ENCODE measurements at regions not wholly inside any gene's neighbourhood (a gene's known extent, or its start where the extent isn't known, plus 50 kb on each side); places are given as distances from the start of the nearest gene placed in this dataset.
"Not testable (repeated sequence)": the region's sequence is repeated elsewhere in the genome, so short reads cannot be mapped to it uniquely, and the experiment has no call there.

DNA sequence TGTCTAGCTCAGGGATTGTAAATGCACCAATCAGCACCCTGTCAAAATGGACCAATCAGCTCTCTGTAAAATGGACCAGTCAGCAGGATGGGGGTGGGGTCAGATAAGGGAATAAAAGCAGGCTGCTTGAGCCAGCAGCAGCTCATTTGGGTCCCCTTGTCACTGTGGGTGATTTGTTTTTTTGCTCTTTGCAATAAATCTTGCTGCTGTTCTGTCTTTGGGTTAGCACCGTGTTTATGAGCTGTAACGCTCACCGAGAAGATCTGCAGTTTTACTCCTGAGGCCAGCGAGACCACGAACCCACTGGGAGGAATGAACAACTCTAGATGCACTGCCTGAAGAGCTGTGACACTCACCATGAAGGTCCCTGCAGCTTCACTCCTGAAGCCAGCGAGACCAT, 134.1 kb upstream of the LMNTD1 start:
- ChIA-PET CTCF (no interaction called here), POLR2A (no interaction called here)
- H3K36me3 ChIP-seq (ENCODE audit: insufficient read depth, low read length) = no peaks in the 10 kb centered on the region
- Mint-ChIP-seq H3K4me3 (no peak overlapping the region), H3K36me3 (no peaks in the 10 kb centered on the region), H3K9me3 (peaks cover 0 to 6% (median 2%) of the 10 kb centered on the region in 5 donors), H3K27ac (no peak overlapping the region), H3K27me3 (peaks cover 0 to 2% of the 10 kb centered on the region in 2 donors), H3K4me1 (no peaks in the 10 kb centered on the region)
- no peaks in the 10 kb centered on the region for H3K4me1 ChIP-seq (ENCODE audit: insufficient read depth, low read length)
- no peak for DNase-seq
- no peak overlapping the region for H3K27ac ChIP-seq (ENCODE audit: low read depth, low read length)
- no peak overlapping the region for H3K4me3 ChIP-seq (ENCODE audit: low read length)
- no peaks in the 10 kb centered on the region for H3K9me3 ChIP-seq (ENCODE audit: low read length)
- no peaks in the 10 kb centered on the region for H3K27me3 ChIP-seq (ENCODE audit: insufficient read depth, low read length, poor library complexity, severe bottlenecking)

DNA sequence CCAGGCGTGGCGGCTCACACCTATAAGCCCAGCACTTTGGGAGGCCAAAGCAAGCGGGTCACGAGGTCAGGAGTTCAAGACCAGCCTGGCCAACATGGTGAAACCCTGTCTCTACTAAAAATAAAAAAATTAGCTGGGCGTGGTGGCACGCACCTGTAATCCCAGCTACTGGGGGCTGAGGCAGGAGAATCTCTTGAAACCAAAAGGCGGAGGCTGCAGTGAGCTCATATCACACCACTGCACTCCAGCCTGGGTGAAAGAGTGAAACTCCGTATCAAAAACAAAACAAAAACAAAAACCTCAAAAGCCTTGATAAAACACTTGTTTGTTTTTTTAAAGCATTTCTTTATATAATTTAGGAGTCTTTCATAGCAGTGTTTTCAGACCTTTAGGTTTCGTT, 135.8 kb upstream of the LMNTD1 start:
- H3K9me3 Mint-ChIP-seq; H3K27ac Mint-ChIP-seq; H3K4me1 ChIP-seq (ENCODE audit: insufficient read depth, low read length); H3K4me3 Mint-ChIP-seq; H3K9me3 ChIP-seq (ENCODE audit: low read length); POLR2A ChIA-PET; H3K27me3 ChIP-seq (ENCODE audit: insufficient read depth, low read length, poor library complexity, severe bottlenecking); DNase-seq; CTCF ChIA-PET; H3K36me3 ChIP-seq (ENCODE audit: insufficient read depth, low read length); H3K27ac ChIP-seq (ENCODE audit: low read depth, low read length); H3K27me3 Mint-ChIP-seq; H3K4me1 Mint-ChIP-seq; H3K4me3 ChIP-seq (ENCODE audit: low read length); H3K36me3 Mint-ChIP-seq: not testable (repeated sequence)

DNA sequence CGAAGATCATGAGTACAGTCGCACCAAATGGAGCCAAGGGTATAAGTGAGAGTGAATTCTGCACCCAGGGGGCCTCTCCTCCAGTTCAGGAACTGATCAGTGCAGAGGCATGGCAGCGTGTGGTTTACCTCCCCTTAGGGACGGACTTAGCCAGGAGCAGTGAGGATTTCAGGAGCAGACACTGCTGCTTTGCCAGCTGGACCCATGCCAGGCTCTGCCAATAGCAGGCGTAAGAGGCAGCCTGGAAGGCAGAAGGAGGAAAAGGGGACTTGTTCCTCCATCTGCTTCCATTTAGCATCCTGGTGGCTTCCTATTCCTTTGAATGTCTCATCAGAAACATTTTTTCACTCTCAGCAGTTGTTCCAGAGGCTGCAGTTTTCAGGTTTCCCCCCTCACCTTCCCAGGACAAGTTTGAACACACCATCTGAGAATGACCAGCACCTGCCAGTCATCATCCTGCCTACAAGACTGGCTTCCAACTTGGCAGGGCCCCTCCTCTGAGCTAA, 137.0 kb upstream of the LMNTD1 start:
- peaks cover 0 to 2% of the 10 kb centered on the region in 2 donors for H3K27me3 Mint-ChIP-seq
- no peaks in the 10 kb centered on the region for H3K4me1 Mint-ChIP-seq
- CTCF ChIA-PET = no interaction called here
- H3K4me1 ChIP-seq (ENCODE audit: insufficient read depth, low read length) = no peaks in the 10 kb centered on the region
- no peaks in the 10 kb centered on the region for H3K9me3 ChIP-seq (ENCODE audit: low read length)
- no peaks in the 10 kb centered on the region for H3K36me3 Mint-ChIP-seq
- no peaks in the 10 kb centered on the region for H3K36me3 ChIP-seq (ENCODE audit: insufficient read depth, low read length)
- POLR2A ChIA-PET = no interaction called here
- DNase-seq = no peak
- no peak overlapping the region for H3K27ac Mint-ChIP-seq
- no peak overlapping the region for H3K27ac ChIP-seq (ENCODE audit: low read depth, low read length)
- H3K4me3 ChIP-seq (ENCODE audit: low read length) = no peak overlapping the region
- no peaks in the 10 kb centered on the region for H3K27me3 ChIP-seq (ENCODE audit: insufficient read depth, low read length, poor library complexity, severe bottlenecking)
- H3K4me3 Mint-ChIP-seq = no peak overlapping the region
- peaks cover 0 to 8% (median 0%) of the 10 kb centered on the region in 5 donors for H3K9me3 Mint-ChIP-seq

DNA sequence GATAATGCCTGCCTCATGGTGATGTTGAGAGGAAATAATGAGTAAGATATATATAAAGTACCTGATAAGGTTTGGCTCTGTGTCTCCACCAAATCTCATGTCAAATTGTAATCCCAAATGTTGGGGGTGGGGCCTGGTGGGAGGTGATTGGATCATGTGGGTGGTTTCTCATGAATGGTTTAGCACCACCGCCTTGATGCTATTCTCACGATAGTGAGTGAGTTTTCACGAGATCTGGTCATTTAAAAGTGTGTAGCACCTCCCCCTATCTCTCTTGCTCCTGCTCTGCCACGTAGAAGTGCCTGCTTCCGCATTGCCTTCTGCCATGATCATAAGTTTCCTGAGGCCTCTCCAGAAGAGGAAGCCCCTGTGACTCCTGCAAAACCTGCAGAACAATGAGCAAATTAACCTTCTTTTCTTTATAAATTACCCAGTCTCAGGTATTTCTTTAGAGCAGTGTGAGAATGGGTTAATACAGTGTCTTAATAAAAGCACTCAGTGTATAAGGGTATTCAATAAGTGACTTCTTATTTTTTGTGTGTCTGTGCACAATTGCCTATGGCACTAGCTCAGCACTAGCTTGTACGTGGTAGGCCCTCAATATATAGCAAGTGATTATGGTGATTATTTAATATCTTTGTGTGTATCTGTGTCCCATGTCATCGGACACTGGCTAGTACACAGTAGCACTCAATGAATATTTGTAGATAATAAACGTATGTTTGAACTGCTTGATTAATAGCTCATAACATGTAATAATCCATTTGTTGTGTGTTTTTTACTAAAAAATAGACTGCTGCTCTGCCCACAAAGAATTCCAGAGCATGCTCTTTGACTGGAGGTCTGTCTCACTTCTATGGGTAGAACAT, 138.1 kb upstream of the LMNTD1 start:
- no peaks in the 10 kb centered on the region for H3K27me3 ChIP-seq (ENCODE audit: insufficient read depth, low read length, poor library complexity, severe bottlenecking)
- no peaks in the 10 kb centered on the region for H3K4me1 ChIP-seq (ENCODE audit: insufficient read depth, low read length)
- no peaks in the 10 kb centered on the region for H3K36me3 ChIP-seq (ENCODE audit: insufficient read depth, low read length)
- Mint-ChIP-seq H3K36me3 (no peaks in the 10 kb centered on the region), H3K27me3 (no peaks in the 10 kb centered on the region), H3K4me3 (no peak overlapping the region), H3K4me1 (no peaks in the 10 kb centered on the region), H3K9me3 (peaks cover 0 to 8% (median 0%) of the 10 kb centered on the region in 5 donors), H3K27ac (no peak overlapping the region)
- H3K27ac ChIP-seq (ENCODE audit: low read depth, low read length) = no peak overlapping the region
- ChIA-PET POLR2A (no interaction called here), CTCF (no interaction called here)
- H3K9me3 ChIP-seq (ENCODE audit: low read length) = no peaks in the 10 kb centered on the region
- DNase-seq = no peak
- no peak overlapping the region for H3K4me3 ChIP-seq (ENCODE audit: low read length)

DNA sequence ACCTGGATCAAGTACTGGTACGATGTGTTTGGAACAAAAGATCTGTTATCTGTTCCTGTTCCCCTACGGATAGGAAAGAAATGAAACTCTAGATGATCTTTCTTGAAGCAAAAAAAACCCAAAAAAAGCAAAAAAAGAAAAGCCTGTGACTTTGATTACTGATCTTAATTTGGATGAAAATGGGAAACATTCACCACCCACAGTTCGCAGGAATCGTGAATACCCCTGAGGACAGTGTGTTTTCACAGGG, 138.7 kb upstream of the LMNTD1 start:
- Histone ChIP-seq H3K4me1 (ENCODE audit: insufficient read depth, low read length) (no peaks in the 10 kb centered on the region), H3K27ac (ENCODE audit: low read depth, low read length) (no peak overlapping the region), H3K9me3 (ENCODE audit: low read length) (no peaks in the 10 kb centered on the region), H3K4me3 (ENCODE audit: low read length) (no peak overlapping the region), H3K27me3 (ENCODE audit: insufficient read depth, low read length, poor library complexity, severe bottlenecking) (no peaks in the 10 kb centered on the region), H3K36me3 (ENCODE audit: insufficient read depth, low read length) (no peaks in the 10 kb centered on the region)
- Mint-ChIP-seq H3K4me3 (no peak overlapping the region), H3K27ac (no peak overlapping the region), H3K27me3 (no peaks in the 10 kb centered on the region), H3K36me3 (no peaks in the 10 kb centered on the region), H3K9me3 (peaks cover 0 to 8% (median 0%) of the 10 kb centered on the region in 5 donors), H3K4me1 (no peaks in the 10 kb centered on the region)
- ChIA-PET CTCF (no interaction called here), POLR2A (no interaction called here)
- DNase-seq = no peak

DNA sequence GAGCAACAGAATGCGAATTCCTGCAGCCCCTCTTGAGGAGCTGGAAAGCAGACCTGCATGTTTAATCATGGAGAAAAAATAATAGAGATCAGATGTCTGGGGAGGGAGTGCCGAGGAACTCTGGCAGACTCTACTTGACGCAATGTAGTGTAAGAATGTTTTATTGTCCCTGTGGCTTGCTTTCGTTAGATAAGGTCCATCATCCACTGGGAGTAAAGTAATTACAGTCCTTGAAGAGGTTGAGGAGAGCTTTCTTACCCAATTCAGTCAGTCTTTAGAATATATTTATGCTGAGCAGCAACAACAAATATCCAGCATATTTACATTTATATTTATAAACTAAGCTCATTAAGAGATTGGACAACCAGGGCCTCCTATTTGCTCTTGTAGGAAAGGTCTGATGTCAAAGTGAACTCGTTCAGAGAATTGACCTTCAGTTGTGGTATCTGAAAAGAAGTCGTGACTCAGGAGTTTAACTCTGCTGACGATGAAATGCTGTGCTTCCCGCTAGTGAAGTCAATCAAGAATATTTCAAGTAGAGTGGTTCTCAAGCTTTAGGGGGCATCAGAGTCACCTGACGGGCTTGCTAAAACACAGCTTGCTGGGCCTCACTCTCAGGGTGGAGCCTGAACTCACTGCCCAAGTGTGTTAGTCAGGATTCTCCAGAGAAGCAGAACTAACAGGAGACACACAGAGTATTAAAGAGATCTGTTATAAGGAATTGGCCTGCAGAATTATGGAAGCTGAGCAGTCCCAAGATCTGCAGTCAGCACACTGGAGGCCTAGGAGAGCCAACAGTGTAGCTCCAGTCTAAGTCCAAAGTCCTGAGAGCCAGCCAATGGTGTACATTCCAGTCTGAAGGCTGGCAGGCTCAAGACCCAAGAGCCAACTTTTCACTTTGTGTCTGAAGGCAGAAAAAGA, 139.3 kb upstream of the LMNTD1 start:
- Mint-ChIP-seq H3K4me3 (no peak overlapping the region), H3K36me3 (no peaks in the 10 kb centered on the region), H3K27me3 (no peaks in the 10 kb centered on the region), H3K27ac (no peak overlapping the region), H3K9me3 (peaks cover 0 to 8% (median 0%) of the 10 kb centered on the region in 5 donors), H3K4me1 (no peaks in the 10 kb centered on the region)
- no peaks in the 10 kb centered on the region for H3K9me3 ChIP-seq (ENCODE audit: low read length)
- H3K4me3 ChIP-seq (ENCODE audit: low read length) = no peak overlapping the region
- H3K4me1 ChIP-seq (ENCODE audit: insufficient read depth, low read length) = no peaks in the 10 kb centered on the region
- no peak overlapping the region for H3K27ac ChIP-seq (ENCODE audit: low read depth, low read length)
- POLR2A ChIA-PET = no interaction called here
- CTCF ChIA-PET = no interaction called here
- H3K27me3 ChIP-seq (ENCODE audit: insufficient read depth, low read length, poor library complexity, severe bottlenecking) = no peaks in the 10 kb centered on the region
- no peaks in the 10 kb centered on the region for H3K36me3 ChIP-seq (ENCODE audit: insufficient read depth, low read length)
- DNase-seq = no peak

DNA sequence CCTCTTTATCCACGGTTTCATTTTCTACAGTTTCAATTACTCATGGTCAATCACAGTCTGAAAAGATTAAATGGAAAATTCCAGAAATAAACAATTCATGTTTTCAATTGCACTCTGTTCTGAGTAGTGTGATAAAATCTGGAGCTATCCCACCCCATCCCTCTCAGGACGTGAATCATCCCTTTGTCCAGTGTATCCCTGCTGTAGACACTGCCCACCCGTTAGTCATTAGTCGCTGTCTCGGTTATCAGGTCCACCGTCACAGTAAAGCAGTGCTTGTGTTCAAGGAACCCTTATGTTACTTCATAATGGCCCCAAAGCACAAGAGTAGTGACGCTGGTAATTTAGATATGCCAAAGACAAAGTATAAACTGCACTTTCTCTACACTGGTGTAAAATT, 141.0 kb upstream of the LMNTD1 start:
- Mint-ChIP-seq H3K27ac (no peak overlapping the region), H3K4me3 (no peak overlapping the region), H3K36me3 (no peaks in the 10 kb centered on the region), H3K27me3 (peaks cover 0 to 3% of the 10 kb centered on the region in 2 donors), H3K9me3 (peaks cover 0 to 3% (median 0%) of the 10 kb centered on the region in 5 donors), H3K4me1 (no peaks in the 10 kb centered on the region)
- Histone ChIP-seq H3K9me3 (ENCODE audit: low read length) (no peaks in the 10 kb centered on the region), H3K36me3 (ENCODE audit: insufficient read depth, low read length) (no peaks in the 10 kb centered on the region), H3K4me3 (ENCODE audit: low read length) (no peak overlapping the region), H3K27me3 (ENCODE audit: insufficient read depth, low read length, poor library complexity, severe bottlenecking) (no peaks in the 10 kb centered on the region), H3K4me1 (ENCODE audit: insufficient read depth, low read length) (no peaks in the 10 kb centered on the region), H3K27ac (ENCODE audit: low read depth, low read length) (no peak overlapping the region)
- DNase-seq = no peak
- ChIA-PET POLR2A (no interaction called here), CTCF (no interaction called here)

DNA sequence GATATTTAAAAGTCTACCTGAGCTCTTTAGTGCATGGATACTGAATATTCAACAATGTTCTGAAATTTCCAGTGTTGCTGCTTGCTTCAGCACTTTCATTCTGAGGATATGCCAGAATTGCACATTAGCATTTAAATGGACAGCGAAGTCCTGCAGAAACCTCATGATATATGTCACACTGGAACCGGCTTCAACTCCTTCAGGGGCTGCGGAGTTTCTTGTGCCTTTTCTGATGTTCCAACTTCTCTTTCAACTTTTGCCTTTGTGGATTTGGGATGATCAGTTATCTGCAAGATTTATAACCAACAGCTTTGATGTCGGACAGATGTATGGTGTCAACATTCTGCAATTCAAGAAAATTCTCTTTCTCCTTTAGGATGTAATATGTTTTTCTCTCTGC, 142.5 kb upstream of the LMNTD1 start:
- Mint-ChIP-seq H3K27ac (no peak overlapping the region), H3K36me3 (no peaks in the 10 kb centered on the region), H3K4me3 (no peak overlapping the region), H3K9me3 (peaks cover 0 to 3% (median 0%) of the 10 kb centered on the region in 5 donors), H3K4me1 (no peaks in the 10 kb centered on the region), H3K27me3 (peaks cover 0 to 3% of the 10 kb centered on the region in 2 donors)
- Histone ChIP-seq H3K9me3 (ENCODE audit: low read length) (no peaks in the 10 kb centered on the region), H3K36me3 (ENCODE audit: insufficient read depth, low read length) (no peaks in the 10 kb centered on the region), H3K4me3 (ENCODE audit: low read length) (no peak overlapping the region), H3K27ac (ENCODE audit: low read depth, low read length) (no peak overlapping the region), H3K27me3 (ENCODE audit: insufficient read depth, low read length, poor library complexity, severe bottlenecking) (no peaks in the 10 kb centered on the region), H3K4me1 (ENCODE audit: insufficient read depth, low read length) (no peaks in the 10 kb centered on the region)
- no peak for DNase-seq
- ChIA-PET POLR2A (no interaction called here), CTCF (no interaction called here)
